IMR-90 (cell line): ENCODE measurements at regions not wholly inside any gene's neighbourhood (a gene's known extent, or its start where the extent isn't known, plus 50 kb on each side); places are given as distances from the start of the nearest gene placed in this dataset.
"Not testable (repeated sequence)": the region's sequence is repeated elsewhere in the genome, so short reads cannot be mapped to it uniquely, and the experiment has no call there.

ENCODE experiments used
- BHLHE40 ChIP-seq: fragments of 150-350 bp; IDR thresholded peaks from 2 replicates; pipeline ENCODE4 v1.6.1; 2016; ENCODE audit warnings: mild to moderate bottlenecking, low read depth, low read length
- CHD1 ChIP-seq: IDR thresholded peaks from 2 replicates; pipeline ENCODE4 v1.6.1; 2012; ENCODE audit warnings: low read depth, low read length, improper control_type of control experiment
- CTCF ChIP-seq: conservative IDR thresholded peaks from 2 replicates; pipeline ENCODE4 v1.5.1; 2012; ENCODE audit warnings: mild to moderate bottlenecking, low read depth, low read length, improper control_type of control experiment
- ELK1 ChIP-seq: fragments of 150-350 bp; IDR thresholded peaks from 2 replicates; pipeline ENCODE4 v1.6.1; 2016; ENCODE audit warnings: low read depth, mild to moderate bottlenecking, low read length, moderate library complexity, borderline replicate concordance
- POLR2A ChIP-seq: IDR thresholded peaks from 2 replicates; pipeline ENCODE4 v1.6.1; 2012; ENCODE audit warnings: mild to moderate bottlenecking, low read depth, low read length
- RAD21 ChIP-seq: IDR thresholded peaks from 2 replicates; pipeline ENCODE4 v1.6.1; 2012; ENCODE audit warnings: low read length, improper control_type of control experiment
- USF2 ChIP-seq: fragments of 150-350 bp; IDR thresholded peaks from 2 replicates; pipeline ENCODE4 v1.6.1; 2017; ENCODE audit warnings: mild to moderate bottlenecking, antibody characterized with exemption, low read length, low read depth

GRCh38 chr1:121020350-121021236 is 131.0 kb downstream of the PPIAL4A start:
- not testable (repeated sequence) for TF ChIP-seq POLR2A, CTCF, RAD21, ELK1, USF2, CHD1
- peak; percentile 67 for TF ChIP-seq BHLHE40
